GM19455 (cell line): ENCODE measurements at regions not wholly inside any gene's neighbourhood (a gene's known extent, or its start where the extent isn't known, plus 50 kb on each side); places are given as distances from the start of the nearest gene placed in this dataset.

Source experiments
- ATAC-seq: cut with Tn5 transposase; IDR thresholded peaks from one replicate; pipeline ENCODE4 v1.9.1; 2021; ENCODE audit not compliant: unreplicated experiment

GRCh38 chr2:60652832-60653340 lies 99.4 kb upstream of the BCL11A start:
- ATAC-seq = no peak

- ATAC-seq = no peak
Measured at GRCh38 chr2:60657673-60658072, 98.4 kb upstream of the PAPOLG start.

GRCh38 chr2:60659026-60659425 lies 97.0 kb upstream of the PAPOLG start:
- ATAC-seq = no peak

GRCh38 chr2:60661073-60661738 lies 94.9 kb upstream of the PAPOLG start:
- ATAC-seq = no peak

GRCh38 chr2:60662781-60663180 lies 93.3 kb upstream of the PAPOLG start:
- ATAC-seq = no peak

- no peak for ATAC-seq
Measured at GRCh38 chr2:60671966-60672365, 84.1 kb upstream of the PAPOLG start.

- ATAC-seq = peak; percentile 97
Measured at GRCh38 chr2:60674524-60675165, 81.4 kb upstream of the PAPOLG start.

GRCh38 chr2:60675301-60675700 lies 80.8 kb upstream of the PAPOLG start:
- ATAC-seq = no peak

GRCh38 chr2:60676706-60677330 lies 79.2 kb upstream of the PAPOLG start:
- ATAC-seq = no peak

GRCh38 chr2:60677356-60677755 lies 78.7 kb upstream of the PAPOLG start:
- no peak for ATAC-seq

- no peak for ATAC-seq
Measured at GRCh38 chr2:60678551-60678950, 77.5 kb upstream of the PAPOLG start.

- ATAC-seq = no peak
Measured at GRCh38 chr2:60679036-60679780, 76.9 kb upstream of the PAPOLG start.

GRCh38 chr2:60693551-60693950 lies 62.5 kb upstream of the PAPOLG start:
- no peak for ATAC-seq

GRCh38 chr2:60695793-60696192 lies 60.3 kb upstream of the PAPOLG start:
- no peak for ATAC-seq

- no peak for ATAC-seq
Measured at GRCh38 chr2:60699617-60700016, 56.5 kb upstream of the PAPOLG start.

- no peak for ATAC-seq
Measured at GRCh38 chr2:60706021-60706420, 50.0 kb upstream of the PAPOLG start.
